Endothelial cell of umbilical vein (primary cell): ENCODE measurements at regions not wholly inside any gene's neighbourhood (a gene's known extent, or its start where the extent isn't known, plus 50 kb on each side); places are given as distances from the start of the nearest gene placed in this dataset.

Source experiments
- BruUV-seq: library from RNA; stranded (reverse); fragments of 400-500 nt; replicated peaks from 2 replicates; lab custom pipeline; 2021; lab: Mats Ljungman, UMichigan
- CTCF ChIA-PET: fragments of 300-600, 350-600 bp; sonication (Branson Sonifier 250); formaldehyde crosslinking; loops from one replicate; lab custom pipeline; 2021; ENCODE audit warnings: antibody characterized with exemption, inconsistent platforms; lab: Charles Lee
- POLR2A ChIA-PET: fragments of 300-600, 350-600 bp; sonication (Branson Sonifier 250); formaldehyde crosslinking; loops from one replicate; lab custom pipeline; 2021; ENCODE audit warnings: antibody characterized with exemption, inconsistent platforms; lab: Charles Lee
- DNase-seq: peaks from one replicate; pipeline ENCODE4 v3.0.0-alpha.2; 2011; ENCODE audit warnings: low read depth, low spot score
- FAIRE-seq: peaks from 2 replicates; lab custom pipeline; 2011; peaks lifted over from hg19 to GRCh38; lab: Jason Lieb, UNC
- H2AFZ ChIP-seq: 2 replicates; pipeline ENCODE4 v1.6.0; 2012; ENCODE audit warnings: low read depth, low read length, control low read depth, inconsistent platforms
- H3K27ac ChIP-seq: 2 replicates; pipeline ENCODE4 v1.5.1; 2011; ENCODE audit warnings: low read depth, mild to moderate bottlenecking, control low read depth, low read length, moderate library complexity; ENCODE audit not compliant: insufficient read depth
- H3K27me3 ChIP-seq, 2 experiments: 2 replicates each; pipeline versions ENCODE4 v1.6.0 to v1.6.1; 2011; ENCODE audit warnings: low read length in 2 of 2, mixed read lengths in 1 of 2; ENCODE audit not compliant: control insufficient read depth in 2 of 2, insufficient read depth in 2 of 2
- H3K36me3 ChIP-seq, 2 experiments: 2 replicates in 1 of 2; 3 replicates in 1 of 2; pipeline ENCODE4 v1.5.1; 2011; ENCODE audit warnings: low read length in 2 of 2, mild to moderate bottlenecking in 1 of 2, moderate library complexity in 1 of 2; ENCODE audit not compliant: control insufficient read depth in 2 of 2, insufficient read depth in 2 of 2; ENCODE audit errors: extremely low read depth in 1 of 2
- H3K4me1 ChIP-seq: 3 replicates; pipeline ENCODE4 v1.5.1; 2011; ENCODE audit warnings: mild to moderate bottlenecking, low read length; ENCODE audit not compliant: control insufficient read depth, insufficient read depth; ENCODE audit errors: extremely low read depth
- H3K4me2 ChIP-seq: 2 replicates; pipeline ENCODE4 v1.6.1; 2011; ENCODE audit warnings: low read length, control low read depth, mixed read lengths; ENCODE audit not compliant: insufficient read depth
- H3K4me3 ChIP-seq, 3 experiments: fragments of 200-600 bp in 1 of 3; sonication (generic), shearing (Covaris generic) in 1 of 3; replicated peaks in 1 of 3; 2 replicates each; pipeline ENCODE4 v1.5.1; 2011 to 2016; ENCODE audit warnings: control low read depth in 3 of 3, low read length in 3 of 3, mild to moderate bottlenecking in 2 of 3, inconsistent platforms in 1 of 3, low read depth in 1 of 3, moderate library complexity in 1 of 3; ENCODE audit not compliant: insufficient read depth in 1 of 3
- H3K79me2 ChIP-seq: 2 replicates; pipeline ENCODE4 v1.6.0; 2012; ENCODE audit warnings: low read length, inconsistent platforms; ENCODE audit not compliant: control insufficient read depth, insufficient read depth
- H3K9ac ChIP-seq: replicated peaks from 2 replicates; pipeline ENCODE3; 2011; ENCODE audit warnings: low read length, control low read depth; ENCODE audit not compliant: insufficient read depth; ENCODE audit errors: extremely low read depth
- H3K9me1 ChIP-seq: replicated peaks from 3 replicates; pipeline ENCODE4 v1.6.0; 2011; ENCODE audit warnings: mild to moderate bottlenecking, low read length; ENCODE audit not compliant: control insufficient read depth, insufficient read depth; ENCODE audit errors: extremely low read depth
- H3K9me3 ChIP-seq: replicated peaks from 2 replicates; pipeline ENCODE4 v1.5.1; 2012; ENCODE audit warnings: low read length, inconsistent platforms; ENCODE audit not compliant: control insufficient read depth, insufficient read depth
- H4K20me1 ChIP-seq: replicated peaks from 2 replicates; pipeline ENCODE3; 2011; ENCODE audit warnings: mild to moderate bottlenecking, low read length; ENCODE audit not compliant: control insufficient read depth, insufficient read depth; ENCODE audit errors: extremely low read depth
- CTCF ChIP-seq, 2 donors: IDR thresholded peaks; 1 replicate in 1 of 2; 2 replicates in 1 of 2; pipeline ENCODE4 v1.5.1; 2011; ENCODE audit warnings: low read length in 2 of 2, mild to moderate bottlenecking in 2 of 2, moderate library complexity in 2 of 2, control low read depth in 1 of 2, inconsistent platforms in 1 of 2, low read depth in 1 of 2; ENCODE audit not compliant: insufficient read depth in 1 of 2; ENCODE audit errors: extremely low read depth in 1 of 2
- EZH2 ChIP-seq: IDR thresholded peaks from 2 replicates; pipeline ENCODE4 v1.6.1; 2012; ENCODE audit warnings: borderline replicate concordance, low read depth, mild to moderate bottlenecking, moderate library complexity, low read length, inconsistent platforms; ENCODE audit not compliant: severe bottlenecking
- FOS ChIP-seq: IDR thresholded peaks from 2 replicates; pipeline ENCODE4 v1.6.1; 2011; ENCODE audit warnings: mild to moderate bottlenecking, low read length, moderate library complexity, borderline replicate concordance; ENCODE audit not compliant: insufficient read depth
- GATA2 ChIP-seq: IDR thresholded peaks from 2 replicates; pipeline ENCODE4 v1.7.0; 2011; ENCODE audit warnings: low read depth, mild to moderate bottlenecking, moderate library complexity, mixed read lengths, low read length; ENCODE audit not compliant: insufficient read length, insufficient read depth
- JUN ChIP-seq: IDR thresholded peaks from 2 replicates; pipeline ENCODE4 v1.6.1; 2011; ENCODE audit warnings: borderline replicate concordance, low read depth; ENCODE audit not compliant: insufficient read length, insufficient read depth
- MAX ChIP-seq: IDR thresholded peaks from 2 replicates; pipeline ENCODE4 v1.6.1; 2011; ENCODE audit not compliant: insufficient read depth, insufficient read length
- MYC ChIP-seq: IDR thresholded peaks from one replicate; pipeline ENCODE4 v1.6.1; 2011; ENCODE audit warnings: mild to moderate bottlenecking, low read depth, low read length
- POLR2A ChIP-seq: IDR thresholded peaks from 2 replicates; pipeline ENCODE4 v1.6.1; 2012; ENCODE audit warnings: low read depth, mild to moderate bottlenecking, control low read depth, low read length
- POLR2AphosphoS5 ChIP-seq: IDR thresholded peaks from 2 replicates; pipeline ENCODE4 v1.6.1; 2012; ENCODE audit warnings: low read depth, mild to moderate bottlenecking, control low read depth, low read length, moderate library complexity; ENCODE audit not compliant: insufficient read depth
- dilution Hi-C: fragments of 300-500 bp; cut with MboI; formaldehyde crosslinking; loops from one replicate; pipeline ENCODE4 v1.15.0; 2019; ENCODE audit warnings: low sequenced_read_pairs; ENCODE audit not compliant: extremely low pct_ligation_motif_present
- intact Hi-C: fragments of 100-400 bp; cut with micrococcal nuclease; formaldehyde crosslinking; loops from one replicate; pipeline ENCODE4 v1.10.0; 2022

GRCh38 chr5:12854386-12854785 is 950.1 kb upstream of the CTNND2 start:
- dilution Hi-C loops = no loop called here

GRCh38 chr5:12851761-12852160 is 947.5 kb upstream of the CTNND2 start:
- no peaks in the 10 kb centered on the region for H3K36me3 ChIP-seq
- dilution Hi-C loops = no loop called here
- FAIRE-seq (no peak), DNase-seq (no peak)
- no peak overlapping the region for H2AFZ ChIP-seq
- CTCF ChIA-PET = no interaction called here
- TF ChIP-seq MYC = no peak
- no peak for TF ChIP-seq FOS
- TF ChIP-seq CTCF (IDR thresholded peaks at IDR 0.05; ENCODE audit: extremely low read depth in 1 of 2, insufficient read depth in 1 of 2, low read depth in 1 of 2, low read length in 2 of 2) = no peak
- TF ChIP-seq JUN = no peak
- no peak for TF ChIP-seq EZH2
- TF ChIP-seq MAX = no peak
- no peak for TF ChIP-seq GATA2
- no peak for TF ChIP-seq POLR2A
- no peak for TF ChIP-seq POLR2AphosphoS5
- H3K9ac ChIP-seq = no peak overlapping the region
- H3K27me3 ChIP-seq = no peaks in the 10 kb centered on the region
- intact Hi-C loops = no loop called here
- no TSS peak for BruUV-seq
- H3K79me2 ChIP-seq = no peaks in the 10 kb centered on the region
- POLR2A ChIA-PET = no interaction called here
- no peak overlapping the region for H3K27ac ChIP-seq
- no peak overlapping the region for H3K4me3 ChIP-seq
- no peak overlapping the region for H3K4me2 ChIP-seq
- no peaks in the 10 kb centered on the region for H4K20me1 ChIP-seq
- H3K4me1 ChIP-seq = no peaks in the 10 kb centered on the region
- no peaks in the 10 kb centered on the region for H3K9me3 ChIP-seq
- no peaks in the 10 kb centered on the region for H3K9me1 ChIP-seq

More at GRCh38 chr5:12854386-12854785, 950.1 kb upstream of the CTNND2 start:
- ChIA-PET POLR2A (no interaction called here), CTCF (no interaction called here)
- no peak overlapping the region for H3K9ac ChIP-seq
- H3K36me3 ChIP-seq = no peaks in the 10 kb centered on the region
- no peaks in the 10 kb centered on the region for H3K9me3 ChIP-seq
- H3K4me3 ChIP-seq = no peak overlapping the region
- H3K9me1 ChIP-seq = no peaks in the 10 kb centered on the region
- FAIRE-seq = no peak
- TF ChIP-seq POLR2A = no peak
- TF ChIP-seq MAX = no peak
- TF ChIP-seq GATA2 = no peak
- no peak for TF ChIP-seq JUN
- TF ChIP-seq EZH2 = no peak
- no peak for DNase-seq
- no peak overlapping the region for H2AFZ ChIP-seq
- H3K27ac ChIP-seq = no peak overlapping the region
- H3K4me2 ChIP-seq = no peak overlapping the region
- H4K20me1 ChIP-seq = no peaks in the 10 kb centered on the region
- H3K4me1 ChIP-seq = no peaks in the 10 kb centered on the region
- no peaks in the 10 kb centered on the region for H3K27me3 ChIP-seq
- intact Hi-C loops = no loop called here
- H3K79me2 ChIP-seq = no peaks in the 10 kb centered on the region
- BruUV-seq = no TSS peak
